HG02588 (cell line): ENCODE measurements at regions not wholly inside any gene's neighbourhood (a gene's known extent, or its start where the extent isn't known, plus 50 kb on each side); places are given as distances from the start of the nearest gene placed in this dataset.

ENCODE experiments used
- ATAC-seq: cut with Tn5 transposase; IDR thresholded peaks from one replicate; pipeline ENCODE4 v1.9.1; 2021; ENCODE audit warnings: mild to moderate bottlenecking, moderate library complexity; ENCODE audit not compliant: unreplicated experiment

- ATAC-seq: no peak
Observed at GRCh38 chr14:51468523-51468922, 183.2 kb upstream of the FRMD6 start.

GRCh38 chr14:51472881-51473280 lies 178.8 kb upstream of the FRMD6 start:
- no peak for ATAC-seq

- no peak for ATAC-seq
Observed at GRCh38 chr14:51473351-51473750, 178.4 kb upstream of the FRMD6 start.

GRCh38 chr14:51473808-51474565 lies 177.7 kb upstream of the FRMD6 start:
- ATAC-seq: no peak

GRCh38 chr14:51474854-51475253 lies 176.9 kb upstream of the FRMD6 start:
- no peak for ATAC-seq

GRCh38 chr14:51478175-51478621 lies 173.5 kb upstream of the FRMD6 start:
- no peak for ATAC-seq

GRCh38 chr14:51479584-51480325 lies 172.0 kb upstream of the FRMD6 start:
- no peak for ATAC-seq

GRCh38 chr14:51481643-51482042 lies 170.1 kb upstream of the FRMD6 start:
- no peak for ATAC-seq

GRCh38 chr14:51482102-51482501 lies 169.6 kb upstream of the FRMD6 start:
- no peak for ATAC-seq

GRCh38 chr14:51484485-51484884 lies 167.2 kb upstream of the FRMD6 start:
- ATAC-seq: no peak

- no peak for ATAC-seq
Observed at GRCh38 chr14:51485733-51486132, 166.0 kb upstream of the FRMD6 start.

- no peak for ATAC-seq
Observed at GRCh38 chr14:51487848-51488247, 163.9 kb upstream of the FRMD6 start.

GRCh38 chr14:51488569-51489220 lies 163.0 kb upstream of the FRMD6 start:
- ATAC-seq: no peak

GRCh38 chr14:51490205-51490604 lies 161.5 kb upstream of the FRMD6 start:
- ATAC-seq: no peak

GRCh38 chr14:51491036-51491545 lies 160.6 kb upstream of the FRMD6 start:
- no peak for ATAC-seq

GRCh38 chr14:51491776-51492175 lies 159.9 kb upstream of the FRMD6 start:
- no peak for ATAC-seq

- no peak for ATAC-seq
Observed at GRCh38 chr14:51495319-51495718, 156.4 kb upstream of the FRMD6 start.

GRCh38 chr14:51498411-51499227 lies 153.1 kb upstream of the FRMD6 start:
- ATAC-seq: no peak

GRCh38 chr14:51500776-51501175 lies 150.9 kb upstream of the FRMD6 start:
- ATAC-seq: no peak

- no peak for ATAC-seq
Observed at GRCh38 chr14:51501746-51502145, 150.0 kb upstream of the FRMD6 start.

- ATAC-seq: no peak
Observed at GRCh38 chr14:51504669-51505068, 147.0 kb upstream of the FRMD6 start.
